Activated CD8-positive, alpha-beta memory T cell treated with anti-CD3 and anti-CD28 coated beads for 48 hours (primary cell): ENCODE measurements at regions not wholly inside any gene's neighbourhood (a gene's known extent, or its start where the extent isn't known, plus 50 kb on each side); places are given as distances from the start of the nearest gene placed in this dataset.

Source experiments
- DNase-seq, 3 experiments: peaks; one replicate each; pipeline ENCODE4 v3.0.0-alpha.2; 2020; ENCODE audit warnings: low read depth in 2 of 3, low spot score in 2 of 3

DNA sequence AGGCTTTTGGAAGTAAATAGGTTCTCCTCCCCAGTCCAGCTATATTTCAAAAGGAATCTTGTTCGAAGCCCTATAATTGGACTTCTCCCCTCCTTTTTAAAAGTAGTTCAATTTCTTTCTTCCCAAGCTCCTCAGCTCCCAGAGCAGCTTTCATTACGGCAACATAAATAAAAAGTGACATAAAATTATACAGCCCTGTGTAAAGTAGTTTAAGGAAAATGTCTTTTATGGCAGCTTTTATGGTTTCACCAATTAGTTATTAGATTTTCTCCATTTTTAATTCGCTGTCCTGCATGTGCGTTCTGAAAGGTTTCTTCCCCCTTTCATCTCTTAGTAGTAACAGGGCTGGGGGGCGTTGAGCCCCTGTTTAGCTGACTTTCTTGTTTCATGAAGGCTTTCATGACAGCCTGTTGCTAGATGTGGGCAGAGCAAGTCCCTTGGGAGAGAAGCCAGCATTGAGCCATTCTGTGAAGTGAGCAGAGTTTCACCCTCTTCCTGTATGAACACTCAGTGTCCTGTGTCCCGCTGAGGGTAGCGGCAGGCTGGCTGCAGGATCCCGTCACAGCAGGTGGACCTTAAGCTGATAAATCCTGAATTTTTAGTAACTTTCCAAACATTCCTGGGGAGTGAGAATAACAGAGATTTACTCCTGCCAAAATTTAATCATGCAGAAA, 229.7 kb upstream of the SPRED2 start:
- no peak for DNase-seq

- DNase-seq, result no peak
Measured at GRCh38 chr2:65660340-65660739, 227.9 kb upstream of the SPRED2 start.

DNA sequence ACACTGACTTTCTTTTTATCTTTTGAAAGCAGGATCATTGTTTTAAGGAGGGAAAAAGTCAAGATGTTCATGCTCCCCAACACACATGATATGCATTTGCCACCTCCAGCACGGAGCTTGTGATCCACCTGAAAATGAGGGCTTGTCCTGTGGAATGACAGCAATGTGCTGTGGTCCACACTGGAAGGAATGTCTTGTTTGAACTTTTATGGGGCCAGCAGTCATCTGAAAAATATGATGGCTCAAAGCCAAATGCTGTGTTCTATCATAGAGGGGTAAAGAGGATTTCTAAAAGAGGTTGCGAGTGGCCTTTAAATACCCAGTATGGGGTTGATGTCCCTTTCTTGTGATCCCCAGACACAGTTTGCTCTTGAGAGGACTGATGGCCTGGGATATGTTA, 226.5 kb upstream of the SPRED2 start:
- DNase-seq, result no peak

DNA sequence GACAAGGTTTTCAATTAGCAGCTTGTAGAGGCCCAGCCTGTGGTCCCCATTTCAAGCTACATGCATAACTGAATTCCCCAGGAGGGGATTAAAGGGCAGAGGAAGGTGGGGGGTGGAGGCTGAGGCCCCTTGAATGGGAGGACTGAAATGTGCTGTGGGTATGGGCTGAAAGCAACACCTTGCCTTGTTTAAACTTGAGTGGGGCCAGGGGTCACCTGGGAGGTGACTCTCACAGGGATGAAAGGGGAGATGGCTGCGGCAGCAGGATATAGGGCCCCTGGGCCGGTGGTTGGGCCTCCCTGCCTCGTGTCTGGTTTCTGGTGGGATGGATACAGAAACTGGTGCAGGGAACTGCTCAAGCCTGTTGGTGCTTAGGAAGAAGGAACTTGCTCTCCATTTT, 225.9 kb upstream of the SPRED2 start:
- DNase-seq, result no peak

DNA sequence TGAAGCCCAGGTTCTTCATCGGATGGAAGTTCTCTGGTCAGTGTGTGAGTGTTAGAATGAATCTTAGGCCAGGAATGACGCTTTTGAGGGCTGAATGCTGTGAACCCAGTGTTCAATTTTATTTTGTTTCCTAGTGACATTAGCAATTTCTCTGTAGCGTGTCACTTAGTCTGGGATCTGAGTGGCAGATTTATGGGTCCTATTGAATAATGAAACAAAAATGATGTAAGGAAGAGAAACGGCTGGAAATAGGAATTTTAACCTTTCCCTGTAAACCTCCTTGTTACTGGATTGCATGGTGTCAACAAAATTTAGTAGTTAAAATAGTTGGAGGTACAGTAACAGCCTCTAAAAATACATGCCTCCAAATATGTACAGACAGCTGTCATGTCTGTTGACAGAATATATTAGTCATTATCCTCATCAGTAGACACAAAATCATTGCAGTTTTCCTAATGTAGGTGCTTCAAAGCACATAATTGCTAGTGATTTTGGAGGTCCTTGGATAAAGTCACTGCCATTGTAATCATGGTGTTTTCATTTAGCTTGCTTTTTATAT, 223.8 kb upstream of the SPRED2 start:
- DNase-seq, result no peak

- DNase-seq, result no peak
Measured at GRCh38 chr2:65655000-65655399, 222.6 kb upstream of the SPRED2 start.

GRCh38 chr2:65654496-65654895, 222.1 kb upstream of the SPRED2 start:
- DNase-seq, result no peak

- no peak for DNase-seq
Measured at GRCh38 chr2:65652066-65652465, 219.7 kb upstream of the SPRED2 start.

DNA sequence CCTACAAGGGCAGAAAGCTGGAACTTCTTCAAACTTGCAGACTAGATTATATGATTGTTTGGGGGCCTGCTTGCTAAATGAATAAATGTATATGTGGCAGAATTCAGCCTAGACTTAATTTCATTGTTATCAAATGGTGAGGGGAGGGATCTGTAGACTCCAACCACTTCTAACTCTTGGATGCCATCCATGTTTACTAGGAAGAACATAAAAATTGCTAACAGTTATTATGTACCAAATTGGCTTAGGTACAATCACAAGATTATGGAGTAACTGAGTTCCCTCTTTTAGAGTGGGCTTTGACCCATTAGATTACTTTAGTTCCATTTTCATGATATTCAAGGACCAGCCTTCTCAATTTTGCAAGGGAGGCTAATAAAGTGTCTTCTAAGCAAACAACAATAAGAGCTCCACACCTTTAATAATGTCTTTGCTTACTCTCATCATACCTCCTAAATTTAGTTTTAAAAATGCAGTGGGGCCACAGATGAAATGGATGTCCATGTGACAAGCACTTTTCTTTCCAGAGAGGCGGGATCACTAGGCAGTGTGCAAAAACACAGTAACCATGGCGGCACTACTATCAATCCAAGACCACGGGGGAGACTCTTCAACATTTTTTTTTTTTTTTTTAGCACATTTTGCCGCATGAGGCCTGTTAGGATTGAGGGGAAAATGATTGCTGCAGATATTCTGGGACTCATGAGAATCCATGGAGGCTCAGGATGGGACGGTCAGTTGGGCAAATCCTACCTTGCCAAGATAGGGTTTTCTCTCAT, 217.6 kb upstream of the SPRED2 start:
- no peak for DNase-seq

- DNase-seq, result no peak
Measured at GRCh38 chr2:65647249-65647842, 214.9 kb upstream of the SPRED2 start.

DNA sequence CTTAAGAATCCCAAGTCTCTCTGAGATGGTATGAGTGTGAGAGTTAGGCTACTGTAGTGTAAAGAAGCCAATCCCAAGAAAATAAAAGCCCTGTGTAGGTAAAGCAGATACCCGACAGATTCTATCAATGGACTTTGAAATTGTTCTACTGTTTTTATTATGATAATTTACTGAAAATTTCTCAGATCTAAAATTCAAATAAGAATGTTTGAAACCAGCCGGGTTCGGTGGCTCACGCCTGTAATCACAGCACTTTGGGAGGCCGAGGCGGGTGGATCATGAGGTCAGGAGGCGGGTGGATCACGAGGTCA, 208.3 kb upstream of the SPRED2 start:
- DNase-seq, result no peak

DNA sequence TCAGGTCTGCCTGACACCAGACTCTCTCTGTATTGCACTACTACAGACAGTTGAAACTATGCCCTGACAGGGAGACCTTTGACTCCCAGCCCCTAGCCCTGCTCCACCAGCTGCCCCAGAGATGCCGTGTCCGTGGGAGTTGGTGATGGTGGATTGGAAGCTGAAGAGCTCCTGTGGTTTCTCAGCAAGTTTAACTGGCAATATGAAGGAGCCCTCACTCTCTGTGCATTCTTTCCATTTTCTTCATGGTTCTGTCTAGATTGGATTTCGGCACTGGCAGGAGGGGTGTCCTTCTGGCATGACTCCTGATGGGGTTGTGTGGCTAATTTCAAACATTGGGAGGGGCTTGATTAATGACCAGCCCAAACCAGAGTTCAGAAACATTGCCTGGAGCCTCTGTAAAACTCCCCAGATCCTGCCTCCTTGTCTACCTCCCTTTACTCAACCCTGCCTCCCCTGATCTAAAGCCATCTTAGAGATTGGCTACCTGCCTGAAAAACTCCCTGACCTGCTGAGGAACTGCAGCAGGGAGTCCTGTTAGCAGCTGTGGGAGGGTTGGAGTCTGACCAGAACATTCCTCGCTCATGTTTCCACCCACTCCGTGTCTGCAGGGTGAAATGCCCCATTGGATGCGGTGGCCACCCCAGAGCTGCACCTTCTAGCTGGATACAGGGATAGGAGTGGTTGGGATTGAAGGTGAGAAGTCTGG, 206.9 kb upstream of the SPRED2 start:
- DNase-seq, result no peak

GRCh38 chr2:65638443-65638842, 206.0 kb upstream of the SPRED2 start:
- no peak for DNase-seq

- DNase-seq, result no peak
Measured at GRCh38 chr2:65636813-65637483, 204.5 kb upstream of the SPRED2 start.

DNA sequence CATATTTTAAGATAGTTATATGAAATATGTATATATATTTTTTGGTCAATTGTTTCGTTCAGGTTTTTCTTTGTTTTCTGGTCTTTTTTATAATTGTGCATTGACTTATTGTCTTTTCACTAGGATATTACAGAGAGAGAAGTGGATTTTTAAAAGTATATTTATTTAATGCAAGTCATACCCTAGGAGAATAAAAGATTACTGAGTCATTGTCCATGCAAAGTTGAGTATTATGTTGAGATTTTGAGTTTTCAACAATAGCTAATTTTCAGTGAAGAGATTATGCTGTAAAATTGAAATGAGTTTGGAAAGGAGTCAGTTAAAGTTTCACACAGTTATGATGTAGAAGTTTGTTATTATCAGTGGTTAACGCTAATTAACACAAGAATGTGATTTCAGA, 203.6 kb upstream of the SPRED2 start:
- no peak for DNase-seq

- no peak for DNase-seq
Measured at GRCh38 chr2:65634304-65634703, 201.9 kb upstream of the SPRED2 start.

DNA sequence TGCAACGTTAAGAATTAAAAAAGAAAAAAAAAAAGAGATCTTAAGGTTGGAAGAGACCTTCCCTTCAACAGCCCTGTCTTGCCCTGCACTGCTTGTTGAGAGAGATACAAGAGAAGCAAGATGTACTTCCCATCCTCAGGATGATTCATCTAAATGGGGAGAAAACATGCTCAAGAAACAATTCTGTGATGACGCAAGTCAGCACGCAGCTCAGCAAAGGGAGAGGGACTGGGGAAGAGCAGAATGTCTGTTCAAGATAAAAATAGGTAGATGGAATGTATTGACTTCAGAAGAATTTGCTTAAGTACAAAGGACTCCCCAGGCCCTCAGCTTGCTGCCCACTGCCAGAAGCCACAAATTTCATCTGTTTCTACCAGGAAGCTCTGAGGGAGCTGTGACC, 198.2 kb upstream of the SPRED2 start:
- no peak for DNase-seq

GRCh38 chr2:65628156-65628555, 195.8 kb upstream of the SPRED2 start:
- no peak for DNase-seq

- DNase-seq, result no peak
Measured at GRCh38 chr2:65626831-65627230, 194.4 kb upstream of the SPRED2 start.

GRCh38 chr2:65625982-65626381, 193.6 kb upstream of the SPRED2 start:
- no peak for DNase-seq

GRCh38 chr2:65622951-65623535, 190.6 kb upstream of the SPRED2 start:
- DNase-seq, result no peak
